Endodermal cell (in vitro differentiated cells): ENCODE measurements at regions not wholly inside any gene's neighbourhood (a gene's known extent, or its start where the extent isn't known, plus 50 kb on each side); places are given as distances from the start of the nearest gene placed in this dataset.

Experiments used
- DNase-seq: peaks from one replicate; pipeline ENCODE4 v3.0.0-alpha.2; 2017
- H3K27ac ChIP-seq: 2 replicates; pipeline ENCODE4 v1.5.1; 2013; ENCODE audit warnings: mild to moderate bottlenecking, low read depth, low read length, moderate library complexity
- H3K27me3 ChIP-seq: 2 replicates; pipeline ENCODE4 v1.6.1; 2013; ENCODE audit warnings: mild to moderate bottlenecking, low read length, moderate library complexity; ENCODE audit not compliant: insufficient read depth, control insufficient read depth, poor library complexity, severe bottlenecking
- H3K36me3 ChIP-seq: 2 replicates; pipeline ENCODE4 v1.7.0; 2013; ENCODE audit warnings: mild to moderate bottlenecking, low read length, moderate library complexity; ENCODE audit not compliant: control insufficient read depth, insufficient read depth
- H3K4me1 ChIP-seq: one replicate; pipeline ENCODE4 v1.7.0; 2013; ENCODE audit warnings: low read length; ENCODE audit not compliant: control insufficient read depth, insufficient read depth
- H3K4me3 ChIP-seq: 2 replicates; pipeline ENCODE4 v1.5.1; 2013; ENCODE audit warnings: mild to moderate bottlenecking, low read length, moderate library complexity
- H3K9ac ChIP-seq: 2 replicates; pipeline ENCODE4 v1.6.1; 2013; ENCODE audit warnings: mild to moderate bottlenecking, low read length, moderate library complexity; ENCODE audit not compliant: poor library complexity, severe bottlenecking; ENCODE audit errors: extremely low read depth
- H3K9me3 ChIP-seq: 2 replicates; pipeline ENCODE4 v1.6.1; 2013; ENCODE audit warnings: mild to moderate bottlenecking, low read length, moderate library complexity; ENCODE audit not compliant: control insufficient read depth
- H3K27ac Mint-ChIP-seq: 2 replicates; pipeline ENCODE4 v1.8.0; 2020; ENCODE audit warnings: mixed read lengths
- H3K27me3 Mint-ChIP-seq: 2 replicates; pipeline ENCODE4 v1.8.0; 2021; ENCODE audit warnings: mild to moderate bottlenecking, mixed read lengths; ENCODE audit not compliant: insufficient read depth
- H3K36me3 Mint-ChIP-seq: 2 replicates; pipeline ENCODE4 v1.8.0; 2020; ENCODE audit warnings: low read depth, mixed read lengths
- H3K4me1 Mint-ChIP-seq: 2 replicates; pipeline ENCODE4 v1.8.0; 2020; ENCODE audit warnings: mixed read lengths
- H3K4me3 Mint-ChIP-seq: 2 replicates; pipeline ENCODE4 v1.8.0; 2020; ENCODE audit warnings: mild to moderate bottlenecking, moderate library complexity, mixed read lengths
- H3K9me3 Mint-ChIP-seq: 2 replicates; pipeline ENCODE4 v1.8.0; 2020; ENCODE audit warnings: mild to moderate bottlenecking, mixed read lengths
- CTCF ChIP-seq: fragments of 200-600 bp; sonication (generic); conservative IDR thresholded peaks from 2 replicates; pipeline ENCODE4 v1.5.0; 2021; ENCODE audit warnings: antibody characterized with exemption, mild to moderate bottlenecking
- WGBS, 2 experiments: methylation state at CpG; one replicate each; pipeline versions ENCODE4 v1.1.5 to v1.1.7; 2013; ENCODE audit warnings: missing lambda C conversion rate in 2 of 2, mixed read lengths in 1 of 2; ENCODE audit not compliant: insufficient coverage in 1 of 2, insufficient read length in 1 of 2; 5-methylcytosine and 5-hydroxymethylcytosine counted together

DNA sequence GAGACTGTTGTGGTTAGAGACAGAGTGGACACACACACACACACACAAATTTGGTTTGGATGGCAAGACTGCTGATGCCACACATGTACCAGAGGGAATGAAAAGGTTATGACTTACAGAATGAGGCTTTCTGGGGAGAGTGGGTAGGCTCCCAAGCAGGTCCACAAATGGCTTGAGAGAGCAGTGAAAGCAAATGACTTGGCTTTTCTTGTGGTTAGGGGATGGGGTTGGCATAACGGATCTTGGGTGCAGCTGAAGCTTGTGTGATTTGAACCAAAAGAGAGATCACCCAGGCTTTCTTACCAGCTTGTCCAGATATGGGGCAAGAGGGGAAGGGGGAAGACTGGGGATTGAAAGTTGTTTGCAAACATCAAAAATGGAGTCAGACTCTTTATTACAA, 73.9 kb upstream of the OLIG3 start:
- peaks cover 7% of the 10 kb centered on the region for H3K27me3 Mint-ChIP-seq
- no peak overlapping the region for H3K27ac Mint-ChIP-seq
- no peak overlapping the region for H3K4me3 ChIP-seq
- H3K4me1 ChIP-seq: no peaks in the 10 kb centered on the region
- no peaks in the 10 kb centered on the region for H3K27me3 ChIP-seq
- no peak for TF ChIP-seq CTCF
- no peak overlapping the region for H3K4me3 Mint-ChIP-seq
- H3K36me3 Mint-ChIP-seq: no peaks in the 10 kb centered on the region
- 86% methylated on average over 1 of the region's 1 CpG; no CpG with 5 or more reads in 1 of the 2 experiments for WGBS, 2 experiments
- H3K36me3 ChIP-seq: no peaks in the 10 kb centered on the region
- no peak for DNase-seq
- no peaks in the 10 kb centered on the region for H3K9me3 Mint-ChIP-seq
- no peaks in the 10 kb centered on the region for H3K9me3 ChIP-seq
- H3K27ac ChIP-seq: no peak overlapping the region
- H3K4me1 Mint-ChIP-seq: peaks cover 6% of the 10 kb centered on the region
- H3K9ac ChIP-seq: no peak overlapping the region

- H3K4me3 Mint-ChIP-seq: no peak overlapping the region
- Histone ChIP-seq H3K4me3 (no peak overlapping the region), H3K27ac (no peak overlapping the region), H3K9ac (no peak overlapping the region), H3K9me3 (no peaks in the 10 kb centered on the region), H3K4me1 (no peaks in the 10 kb centered on the region), H3K36me3 (no peaks in the 10 kb centered on the region), H3K27me3 (no peaks in the 10 kb centered on the region)
- WGBS, 2 experiments: 91 to 92% methylated on average over 8 of the region's 8 CpGs
- H3K4me1 Mint-ChIP-seq: peaks cover 6% of the 10 kb centered on the region
- DNase-seq: no peak
- TF ChIP-seq CTCF: no peak
- H3K9me3 Mint-ChIP-seq: no peaks in the 10 kb centered on the region
- peaks cover 14% of the 10 kb centered on the region for H3K27me3 Mint-ChIP-seq
- H3K27ac Mint-ChIP-seq: no peak overlapping the region
- no peaks in the 10 kb centered on the region for H3K36me3 Mint-ChIP-seq
Observed at GRCh38 chr6:137570393-137570792, 76.2 kb upstream of the OLIG3 start.

DNA sequence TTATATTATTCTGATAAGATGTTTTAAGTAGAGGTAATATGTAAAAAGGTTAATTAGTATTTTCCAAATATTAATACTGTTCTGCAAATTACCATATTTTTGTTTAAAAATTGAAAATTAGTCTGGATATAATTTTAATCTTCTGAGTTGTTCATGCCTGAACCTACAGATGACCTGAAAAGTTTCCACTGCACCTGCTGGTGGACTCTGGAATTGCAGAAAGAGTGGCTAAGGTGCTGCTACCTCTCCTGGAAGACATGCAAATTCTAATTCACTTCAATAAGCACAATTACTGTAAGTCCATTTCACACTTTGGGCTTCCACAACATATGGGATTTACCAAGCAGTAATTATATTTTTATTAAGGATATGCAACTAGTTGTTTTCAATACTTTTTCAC, 77.7 kb upstream of the OLIG3 start:
- H3K27ac ChIP-seq: no peak overlapping the region
- peaks cover 6% of the 10 kb centered on the region for H3K4me1 Mint-ChIP-seq
- H3K4me3 ChIP-seq: no peak overlapping the region
- H3K36me3 Mint-ChIP-seq: no peaks in the 10 kb centered on the region
- no peaks in the 10 kb centered on the region for H3K9me3 ChIP-seq
- H3K27me3 Mint-ChIP-seq: peaks cover 14% of the 10 kb centered on the region
- no peak overlapping the region for H3K9ac ChIP-seq
- H3K36me3 ChIP-seq: no peaks in the 10 kb centered on the region
- no peaks in the 10 kb centered on the region for H3K4me1 ChIP-seq
- peak; percentile 87 for TF ChIP-seq CTCF
- H3K9me3 Mint-ChIP-seq: no peaks in the 10 kb centered on the region
- no peak overlapping the region for H3K4me3 Mint-ChIP-seq
- H3K27ac Mint-ChIP-seq: no peak overlapping the region
- DNase-seq: peak; percentile 88
- no peaks in the 10 kb centered on the region for H3K27me3 ChIP-seq
